KOPT-K1 (cell line): ENCODE measurements at regions not wholly inside any gene's neighbourhood (a gene's known extent, or its start where the extent isn't known, plus 50 kb on each side); places are given as distances from the start of the nearest gene placed in this dataset.
"Not testable (repeated sequence)": the region's sequence is repeated elsewhere in the genome, so short reads cannot be mapped to it uniquely, and the experiment has no call there.

ENCODE experiments used
- H3K27ac ChIP-seq: fragments of 200-600 bp; sonication (generic); 2 replicates; pipeline ENCODE4 v1.5.1; 2016; ENCODE audit warnings: antibody characterized with exemption, mild to moderate bottlenecking, low read depth, low read length; ENCODE audit not compliant: poor library complexity, severe bottlenecking
- H3K36me3 ChIP-seq: fragments of 200-600 bp; sonication (generic); 2 replicates; pipeline ENCODE4 v1.5.1; 2017; ENCODE audit warnings: antibody characterized with exemption, mild to moderate bottlenecking, low read length, moderate library complexity; ENCODE audit not compliant: insufficient read depth
- H3K9me3 ChIP-seq: fragments of 200-600 bp; sonication (generic); 2 replicates; pipeline ENCODE4 v1.5.1; 2017; ENCODE audit warnings: antibody characterized with exemption, low read length, mild to moderate bottlenecking; ENCODE audit not compliant: insufficient read depth, poor library complexity, severe bottlenecking

- Histone ChIP-seq H3K27ac (no peak overlapping the region), H3K36me3 (no peaks in the 10 kb centered on the region), H3K9me3 (no peaks in the 10 kb centered on the region)
Measured at GRCh38 chr18:78788161-78788560, 191.5 kb upstream of the SALL3 start.

- Histone ChIP-seq H3K9me3 (no peaks in the 10 kb centered on the region), H3K27ac (no peak overlapping the region), H3K36me3 (no peaks in the 10 kb centered on the region)
Measured at GRCh38 chr18:78789850-78790249, 189.8 kb upstream of the SALL3 start.

- Histone ChIP-seq H3K36me3 (no peaks in the 10 kb centered on the region), H3K27ac (no peak overlapping the region), H3K9me3 (no peaks in the 10 kb centered on the region)
Measured at GRCh38 chr18:78790511-78790910, 189.1 kb upstream of the SALL3 start.

- Histone ChIP-seq H3K9me3 (no peaks in the 10 kb centered on the region), H3K27ac (no peak overlapping the region), H3K36me3 (no peaks in the 10 kb centered on the region)
Measured at GRCh38 chr18:78790960-78791359, 188.7 kb upstream of the SALL3 start.

GRCh38 chr18:78792094-78792493 lies 187.5 kb upstream of the SALL3 start:
- Histone ChIP-seq H3K36me3 (no peaks in the 10 kb centered on the region), H3K9me3 (no peaks in the 10 kb centered on the region), H3K27ac (no peak overlapping the region)

- no peaks in the 10 kb centered on the region for H3K9me3 ChIP-seq
- no peaks in the 10 kb centered on the region for H3K36me3 ChIP-seq
- no peak overlapping the region for H3K27ac ChIP-seq
Measured at GRCh38 chr18:78792736-78793135, 186.9 kb upstream of the SALL3 start.

GRCh38 chr18:78793313-78794070 lies 186.1 kb upstream of the SALL3 start:
- Histone ChIP-seq H3K27ac (no peak overlapping the region), H3K36me3 (no peaks in the 10 kb centered on the region), H3K9me3 (no peaks in the 10 kb centered on the region)

- Histone ChIP-seq H3K9me3 (no peaks in the 10 kb centered on the region), H3K27ac (no peak overlapping the region), H3K36me3 (no peaks in the 10 kb centered on the region)
Measured at GRCh38 chr18:78794071-78794430, 185.6 kb upstream of the SALL3 start.

- H3K27ac ChIP-seq, result no peak overlapping the region
- no peaks in the 10 kb centered on the region for H3K36me3 ChIP-seq
- H3K9me3 ChIP-seq, result no peaks in the 10 kb centered on the region
Measured at GRCh38 chr18:78796693-78797455, 182.7 kb upstream of the SALL3 start.

- H3K9me3 ChIP-seq, result no peaks in the 10 kb centered on the region
- no peak overlapping the region for H3K27ac ChIP-seq
- no peaks in the 10 kb centered on the region for H3K36me3 ChIP-seq
Measured at GRCh38 chr18:78797499-78797898, 182.1 kb upstream of the SALL3 start.

GRCh38 chr18:78798402-78799175 lies 181.0 kb upstream of the SALL3 start:
- H3K9me3 ChIP-seq, result no peaks in the 10 kb centered on the region
- H3K27ac ChIP-seq, result no peak overlapping the region

GRCh38 chr18:78799382-78800089 lies 180.1 kb upstream of the SALL3 start:
- Histone ChIP-seq H3K9me3 (no peaks in the 10 kb centered on the region), H3K27ac (no peak overlapping the region), H3K36me3 (no peaks in the 10 kb centered on the region)

More at GRCh38 chr18:78798402-78799175, 181.0 kb upstream of the SALL3 start:
- H3K36me3 ChIP-seq, result no peaks in the 10 kb centered on the region

- not testable (repeated sequence) for H3K27ac ChIP-seq, H3K9me3 ChIP-seq, H3K36me3 ChIP-seq
Measured at GRCh38 chr18:78800102-78800851, 179.3 kb upstream of the SALL3 start.

- Histone ChIP-seq H3K9me3 (no peaks in the 10 kb centered on the region), H3K36me3 (no peaks in the 10 kb centered on the region), H3K27ac (no peak overlapping the region)
Measured at GRCh38 chr18:78801011-78801410, 178.6 kb upstream of the SALL3 start.
